CD14-positive monocyte (primary cell): ENCODE measurements at regions not wholly inside any gene's neighbourhood (a gene's known extent, or its start where the extent isn't known, plus 50 kb on each side); places are given as distances from the start of the nearest gene placed in this dataset.

Source experiments
- DNase-seq, 3 donors: peaks; one replicate each; pipeline ENCODE4 v3.0.0-alpha.2; 2011 to 2022
- H2AFZ ChIP-seq: 2 replicates; pipeline ENCODE4 v1.6.0; 2012; ENCODE audit warnings: mild to moderate bottlenecking, low read depth, low read length, inconsistent platforms; ENCODE audit not compliant: insufficient read depth, poor library complexity, severe bottlenecking
- H3K27ac ChIP-seq, 2 donors: 1 replicate in 1 of 2; 2 replicates in 1 of 2; pipeline ENCODE4 v1.5.1; 2012 to 2013; ENCODE audit warnings: low read length in 2 of 2, control low read depth in 1 of 2, inconsistent platforms in 1 of 2, low read depth in 1 of 2, mild to moderate bottlenecking in 1 of 2
- H3K27me3 ChIP-seq, 2 donors: one replicate each; pipeline versions ENCODE4 v1.6.0 to v1.6.1; 2011 to 2013; ENCODE audit warnings: low read length in 2 of 2; ENCODE audit not compliant: control insufficient read depth in 2 of 2, insufficient read depth in 2 of 2
- H3K36me3 ChIP-seq, 2 donors: replicated peaks in 1 of 2; 1 replicate in 1 of 2; 2 replicates in 1 of 2; pipeline versions ENCODE4 v1.5.1 to v1.6.1; 2012 to 2013; ENCODE audit warnings: low read length in 2 of 2, control low read depth in 1 of 2, inconsistent platforms in 1 of 2, mild to moderate bottlenecking in 1 of 2; ENCODE audit not compliant: insufficient read depth in 2 of 2, control insufficient read depth in 1 of 2
- H3K4me1 ChIP-seq, 2 donors: 1 replicate in 1 of 2; 2 replicates in 1 of 2; pipeline versions ENCODE4 v1.5.1 to v1.6.1; 2012 to 2013; ENCODE audit warnings: low read length in 2 of 2, control low read depth in 1 of 2, inconsistent platforms in 1 of 2, mild to moderate bottlenecking in 1 of 2, moderate library complexity in 1 of 2; ENCODE audit not compliant: insufficient read depth in 2 of 2, control insufficient read depth in 1 of 2
- H3K4me2 ChIP-seq: replicated peaks from 2 replicates; pipeline ENCODE3; 2012; ENCODE audit warnings: low read length, moderate library complexity, mild to moderate bottlenecking; ENCODE audit not compliant: poor library complexity, severe bottlenecking; ENCODE audit errors: extremely low read depth
- H3K4me3 ChIP-seq, 3 experiments: fragments of 200-600 bp in 1 of 3; sonication (generic) in 1 of 3; replicated peaks in 1 of 3; 1 replicate in 2 of 3; 2 replicates in 1 of 3; pipeline ENCODE4 v1.5.1; 2011 to 2013; ENCODE audit warnings: low read length in 3 of 3, mild to moderate bottlenecking in 3 of 3, control low read depth in 2 of 3, low read depth in 2 of 3, inconsistent platforms in 1 of 3, moderate library complexity in 1 of 3
- H3K79me2 ChIP-seq: 2 replicates; pipeline ENCODE4 v1.6.0; 2012; ENCODE audit warnings: mild to moderate bottlenecking, control low read depth, inconsistent platforms, low read length, moderate library complexity; ENCODE audit not compliant: insufficient read depth
- H3K9ac ChIP-seq: 2 replicates; pipeline ENCODE4 v1.6.0; 2017; ENCODE audit warnings: low read length, mild to moderate bottlenecking; ENCODE audit not compliant: insufficient read depth, poor library complexity, severe bottlenecking
- H3K9me3 ChIP-seq, 2 donors: replicated peaks in 1 of 2; 1 replicate in 1 of 2; 2 replicates in 1 of 2; pipeline versions ENCODE4 v1.5.1 to v1.6.1; 2012 to 2013; ENCODE audit warnings: low read length in 2 of 2, control low read depth in 1 of 2; ENCODE audit not compliant: control insufficient read depth in 1 of 2, insufficient read depth in 1 of 2
- H4K20me1 ChIP-seq: 2 replicates; pipeline ENCODE4 v1.6.0; 2012; ENCODE audit warnings: mild to moderate bottlenecking, low read length, control low read depth, moderate library complexity; ENCODE audit not compliant: insufficient read depth
- H3K27ac Mint-ChIP-seq, 7 donors: one replicate each; pipeline ENCODE4 v1.8.0; 2020; ENCODE audit warnings: mild to moderate bottlenecking in 7 of 7, mixed read lengths in 7 of 7, moderate library complexity in 6 of 7, inconsistent platforms in 2 of 7
- H3K27me3 Mint-ChIP-seq, 3 donors: one replicate each; pipeline ENCODE4 v1.8.0; 2021 to 2022; ENCODE audit warnings: low read depth in 3 of 3, mild to moderate bottlenecking in 3 of 3, mixed read lengths in 3 of 3, moderate library complexity in 3 of 3, inconsistent platforms in 1 of 3
- H3K36me3 Mint-ChIP-seq, 2 donors: one replicate each; pipeline ENCODE4 v1.8.0; 2020; ENCODE audit warnings: mixed read lengths in 2 of 2, inconsistent platforms in 1 of 2, mild to moderate bottlenecking in 1 of 2
- H3K4me1 Mint-ChIP-seq: one replicate; pipeline ENCODE4 v1.8.0; 2020; ENCODE audit warnings: mild to moderate bottlenecking, mixed read lengths
- H3K4me3 Mint-ChIP-seq, 2 donors: one replicate each; pipeline ENCODE4 v1.8.0; 2020; ENCODE audit warnings: mild to moderate bottlenecking in 2 of 2, mixed read lengths in 2 of 2, moderate library complexity in 1 of 2
- H3K9me3 Mint-ChIP-seq, 7 donors: one replicate each; pipeline ENCODE4 v1.8.0; 2020 to 2022; ENCODE audit warnings: mixed read lengths in 7 of 7, mild to moderate bottlenecking in 6 of 7, moderate library complexity in 6 of 7, inconsistent platforms in 2 of 7
- CTCF ChIP-seq: fragments of 200-600 bp; IDR thresholded peaks from one replicate; pipeline ENCODE4 v1.8.0; 2022; ENCODE audit warnings: antibody characterized with exemption, mild to moderate bottlenecking
- WGBS: methylation state at CpG from one replicate; pipeline ENCODE4 v1.1.5; 2013; ENCODE audit warnings: missing lambda C conversion rate; ENCODE audit not compliant: insufficient coverage; 5-methylcytosine and 5-hydroxymethylcytosine counted together
- intact Hi-C, 2 donors: fragments of 100-400 bp; cut with micrococcal nuclease; formaldehyde crosslinking; loops; one replicate each; pipeline versions ENCODE4 v1.15.0 to v1.15.1; 2023

- Histone ChIP-seq H3K4me2 (no peak overlapping the region), H3K27me3 (no peaks in the 10 kb centered on the region), H3K27ac (no peak overlapping the region), H3K9ac (no peak overlapping the region), H3K4me1 (no peaks in the 10 kb centered on the region), H3K79me2 (no peaks in the 10 kb centered on the region), H3K4me3 (no peak overlapping the region), H2AFZ (no peak overlapping the region), H3K9me3 (no peaks in the 10 kb centered on the region), H4K20me1 (no peaks in the 10 kb centered on the region), H3K36me3 (no peaks in the 10 kb centered on the region)
- H3K9me3 Mint-ChIP-seq, result peaks cover 0 to 3% (median 0%) of the 10 kb centered on the region in 7 donors
- no peak for TF ChIP-seq CTCF
- no peak overlapping the region for H3K27ac Mint-ChIP-seq
- intact Hi-C loops, result no loop called here
- H3K4me3 Mint-ChIP-seq, result no peak overlapping the region
- no peaks in the 10 kb centered on the region for H3K4me1 Mint-ChIP-seq
- no peak for DNase-seq
- H3K27me3 Mint-ChIP-seq, result peaks cover 2 to 11% (median 5%) of the 10 kb centered on the region in 3 donors
- H3K36me3 Mint-ChIP-seq, result no peaks in the 10 kb centered on the region
- WGBS, result 90% methylated on average over 8 of the region's 10 CpGs
These were observed 49.9 kb upstream of the IQSEC1 start for GRCh38 chr3:13123013-13123654.
